Activated CD4-positive, alpha-beta T cell treated with anti-CD3 and anti-CD28 coated beads, Interleukin-2, Interleukin-4, amounts not matched to agents 100 ng/mL and 50 ng/mL, durations not matched to agents 16 hours and 8 hours (primary cell): ENCODE measurements at regions not wholly inside any gene's neighbourhood (a gene's known extent, or its start where the extent isn't known, plus 50 kb on each side); places are given as distances from the start of the nearest gene placed in this dataset.
"Not testable (repeated sequence)": the region's sequence is repeated elsewhere in the genome, so short reads cannot be mapped to it uniquely, and the experiment has no call there.

Experiments
- DNase-seq: peaks from one replicate; pipeline ENCODE4 v3.0.0-alpha.2; 2020; ENCODE audit warnings: low spot score

GRCh38 chr19:28631961-28632360 is 581.0 kb downstream of the UQCRFS1 start:
- DNase-seq, result no peak

DNA sequence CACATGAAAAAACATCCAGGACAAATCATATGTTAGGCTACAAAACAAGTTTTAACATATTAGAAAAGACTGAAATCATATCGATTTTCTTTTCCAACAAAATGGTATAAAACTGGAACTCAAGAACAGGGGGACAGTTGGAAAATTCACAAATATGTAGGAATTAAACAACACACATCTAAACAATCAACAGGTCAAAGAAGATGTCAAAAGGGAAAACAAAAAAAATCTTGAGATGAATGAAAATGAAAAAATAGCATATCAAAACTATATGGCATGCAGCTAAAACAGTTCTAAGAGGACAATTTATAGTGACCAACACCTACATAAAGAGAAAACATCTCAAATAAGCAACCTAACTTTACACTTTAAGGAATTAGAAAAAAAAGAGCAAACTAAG is 585.3 kb downstream of the UQCRFS1 start:
- DNase-seq, result no peak

- not testable (repeated sequence) for DNase-seq
Observed at GRCh38 chr19:28626407-28626806, 586.5 kb downstream of the UQCRFS1 start.

GRCh38 chr19:28619816-28620429 is 593.0 kb downstream of the UQCRFS1 start:
- DNase-seq, result no peak

- DNase-seq, result no peak
Observed at GRCh38 chr19:28618504-28618903, 594.4 kb downstream of the UQCRFS1 start.

DNA sequence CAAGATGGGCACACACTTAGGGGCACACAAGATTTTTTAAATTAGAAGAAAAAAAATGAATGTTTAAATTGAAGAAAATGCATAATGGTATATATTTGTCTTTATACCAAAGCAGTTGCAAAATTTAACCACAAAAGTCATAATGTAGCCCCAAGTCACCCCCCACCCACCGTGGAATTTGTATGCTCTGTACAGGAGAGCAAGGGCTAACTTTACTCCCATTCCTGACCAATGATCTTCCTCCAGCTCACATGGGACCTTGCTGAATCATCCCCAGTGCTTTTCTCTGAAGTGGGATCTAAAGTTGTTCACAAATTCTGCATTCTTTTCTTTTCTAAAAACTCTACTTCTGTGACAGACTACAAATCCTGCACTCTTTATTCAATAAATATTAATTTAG is 597.0 kb downstream of the UQCRFS1 start:
- DNase-seq, result no peak

DNA sequence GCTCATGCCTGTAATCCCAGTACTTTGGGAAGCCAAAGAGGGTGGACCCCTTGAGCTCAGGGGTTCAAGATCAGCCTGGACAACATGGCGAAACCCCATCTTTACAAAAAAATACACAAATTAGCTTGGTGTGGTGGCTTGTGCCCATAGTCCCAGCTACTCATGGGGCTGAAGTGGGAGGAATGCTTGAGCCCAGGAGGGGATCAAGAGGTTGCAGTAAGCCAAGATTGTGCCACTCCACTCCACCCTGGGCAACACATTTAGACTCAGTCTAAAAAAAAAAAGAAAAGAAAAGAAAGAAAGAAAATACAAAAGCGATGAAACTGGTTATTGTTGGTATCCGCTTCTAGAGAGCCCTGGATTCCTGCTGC is 597.4 kb downstream of the UQCRFS1 start:
- DNase-seq, result no peak

- DNase-seq, result no peak
Observed at GRCh38 chr19:28614634-28615545, 598.1 kb downstream of the UQCRFS1 start.

DNA sequence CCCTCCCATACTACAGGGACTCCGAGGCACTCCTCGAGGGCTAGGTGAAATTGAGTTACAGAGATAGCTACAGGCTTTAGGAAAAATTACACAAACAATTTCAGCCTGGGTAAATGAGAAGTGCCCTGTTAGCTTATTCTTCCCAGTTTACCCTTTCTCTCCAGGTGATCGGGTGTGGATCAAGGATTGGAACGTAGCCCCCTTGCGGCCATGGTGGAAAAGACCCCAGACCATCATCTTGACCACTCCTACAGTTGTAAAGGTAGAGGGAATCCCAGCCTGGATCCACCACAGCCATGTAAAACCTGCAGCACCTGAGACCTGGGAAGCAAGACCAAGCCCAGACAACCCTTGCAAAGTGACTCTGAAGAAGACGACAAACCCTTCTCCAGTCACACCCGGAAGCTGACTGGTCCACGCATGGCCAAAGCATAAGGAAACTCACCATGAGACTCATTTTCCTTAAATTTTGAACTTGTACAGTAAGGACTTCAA is 600.6 kb downstream of the UQCRFS1 start:
- no peak for DNase-seq

DNA sequence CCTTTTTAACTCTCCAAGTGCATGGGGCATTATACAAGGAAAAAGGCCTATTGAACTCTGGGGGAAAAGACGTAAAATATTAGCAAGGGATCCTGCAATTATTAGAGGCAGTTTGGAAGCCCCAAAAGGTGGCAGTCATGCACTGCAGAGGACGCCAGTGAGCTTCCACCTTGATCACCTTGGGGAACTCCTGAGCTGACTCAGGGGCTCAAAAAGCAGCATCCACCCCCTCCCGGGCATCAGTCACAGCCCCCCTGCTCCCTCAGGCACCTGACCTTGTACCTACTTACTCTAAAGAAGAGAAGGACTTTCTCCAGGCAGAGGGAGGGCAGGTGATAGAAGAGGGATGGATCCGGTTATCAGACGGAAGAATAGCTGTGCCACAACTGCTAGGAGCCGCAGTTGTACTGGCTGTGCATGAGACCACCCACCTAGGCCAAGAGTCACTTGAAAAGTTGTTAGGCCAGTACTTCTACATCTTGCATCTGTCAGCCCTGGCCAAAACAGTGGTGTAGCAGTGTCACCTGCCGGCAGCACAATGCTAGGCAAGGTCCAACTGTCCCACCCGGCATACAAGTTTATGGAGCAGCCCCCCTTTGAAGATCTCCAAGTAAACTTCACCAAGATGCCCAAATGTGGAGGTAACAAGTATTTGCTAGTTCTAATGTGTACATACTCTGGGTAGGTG is 601.6 kb downstream of the UQCRFS1 start:
- not testable (repeated sequence) for DNase-seq

DNA sequence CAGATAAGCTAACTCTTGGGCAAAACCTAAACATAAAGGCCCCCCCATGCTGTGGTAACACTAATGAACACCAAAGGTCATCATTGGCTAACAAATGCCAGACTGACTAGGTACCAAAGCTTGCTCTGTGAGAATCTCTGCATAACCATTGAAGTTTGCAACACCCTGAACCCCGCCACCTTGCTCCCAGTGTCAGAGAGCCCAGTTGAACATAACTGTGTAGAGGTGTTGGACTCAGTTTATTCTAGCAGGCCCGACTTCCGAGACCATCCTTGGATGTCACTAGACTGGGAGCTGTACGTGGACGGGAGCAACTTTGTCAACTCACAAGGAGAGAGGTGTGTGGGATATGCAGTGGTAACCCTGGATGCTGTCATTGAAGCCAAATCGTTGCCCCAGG is 602.2 kb downstream of the UQCRFS1 start:
- DNase-seq, result no peak

- no peak for DNase-seq
Observed at GRCh38 chr19:28609944-28610343, 603.0 kb downstream of the UQCRFS1 start.

DNA sequence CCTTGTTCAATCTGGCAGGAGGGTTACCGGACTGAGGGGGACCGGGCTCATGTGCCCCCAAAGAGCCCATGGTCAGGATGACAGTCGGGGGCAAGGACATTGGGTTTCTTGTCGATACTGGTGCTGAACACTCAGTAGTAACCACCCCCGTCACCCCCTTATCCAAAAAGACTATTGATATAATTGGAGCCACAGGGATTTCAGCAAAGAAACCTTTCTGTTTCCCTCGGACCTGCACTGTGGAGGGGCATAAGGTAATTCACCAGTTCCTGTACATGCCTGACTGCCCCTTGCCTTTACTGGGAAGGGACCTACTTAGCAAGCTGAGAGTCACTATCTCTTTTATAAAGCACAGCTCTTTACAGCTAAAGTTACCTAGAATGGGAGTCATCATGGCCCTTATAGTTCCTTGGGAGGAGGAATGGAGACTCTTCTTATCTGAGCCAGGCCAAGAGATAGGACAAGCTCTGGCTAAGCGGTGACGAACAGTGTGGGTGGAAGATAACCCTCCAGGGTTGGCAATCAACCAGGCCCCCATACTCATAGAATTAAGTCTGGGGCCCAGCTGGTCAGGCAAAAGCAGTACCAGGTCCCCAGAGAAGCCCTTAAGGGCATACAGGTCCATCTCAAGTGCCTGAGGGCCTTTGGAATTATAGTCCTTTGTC is 603.7 kb downstream of the UQCRFS1 start:
- DNase-seq, result no peak

DNA sequence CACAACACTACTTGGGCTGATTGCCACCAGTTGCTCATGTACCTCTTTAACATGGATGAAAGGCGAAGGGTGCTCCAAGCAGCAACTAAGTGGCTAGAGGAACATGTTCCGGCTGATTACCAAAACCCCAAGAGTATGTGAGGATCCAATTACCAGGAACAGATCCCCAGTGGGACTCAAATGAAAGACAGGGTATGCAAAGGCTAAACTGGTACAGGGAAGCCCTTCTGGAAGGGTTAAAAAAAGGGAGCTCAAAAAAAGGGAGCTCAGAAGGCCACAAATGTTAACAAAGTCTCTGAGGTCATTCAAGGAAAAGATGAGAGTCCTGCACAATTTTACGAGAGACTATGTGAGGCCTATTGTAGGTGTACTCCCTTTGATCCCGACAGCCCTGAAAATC is 604.7 kb downstream of the UQCRFS1 start:
- no peak for DNase-seq

DNA sequence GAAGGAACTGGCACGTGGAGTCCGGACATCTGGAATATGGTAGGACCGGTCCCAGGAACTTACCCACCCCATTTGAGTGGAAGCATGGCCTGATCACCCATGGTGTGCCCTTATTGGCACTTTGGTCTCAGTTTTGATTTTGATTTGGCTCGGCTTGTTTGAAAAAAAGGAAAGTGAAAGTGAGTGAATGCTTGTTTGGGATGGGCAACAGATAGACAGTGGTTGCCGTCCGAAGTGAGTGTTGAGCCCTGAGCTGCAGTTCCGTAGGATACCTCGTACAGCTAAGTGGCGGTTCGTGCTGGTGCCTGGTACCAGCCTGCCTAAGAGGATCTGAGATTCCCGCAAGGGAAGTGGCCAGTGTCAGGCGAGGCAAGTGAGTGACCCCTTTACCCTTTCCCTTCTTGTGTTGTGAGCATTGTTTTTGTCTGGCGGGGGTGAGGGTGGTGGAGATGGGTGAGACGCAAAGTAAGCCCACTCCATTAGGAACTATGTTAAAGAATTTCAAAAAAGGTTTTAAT is 605.8 kb downstream of the UQCRFS1 start:
- DNase-seq, result no peak

DNA sequence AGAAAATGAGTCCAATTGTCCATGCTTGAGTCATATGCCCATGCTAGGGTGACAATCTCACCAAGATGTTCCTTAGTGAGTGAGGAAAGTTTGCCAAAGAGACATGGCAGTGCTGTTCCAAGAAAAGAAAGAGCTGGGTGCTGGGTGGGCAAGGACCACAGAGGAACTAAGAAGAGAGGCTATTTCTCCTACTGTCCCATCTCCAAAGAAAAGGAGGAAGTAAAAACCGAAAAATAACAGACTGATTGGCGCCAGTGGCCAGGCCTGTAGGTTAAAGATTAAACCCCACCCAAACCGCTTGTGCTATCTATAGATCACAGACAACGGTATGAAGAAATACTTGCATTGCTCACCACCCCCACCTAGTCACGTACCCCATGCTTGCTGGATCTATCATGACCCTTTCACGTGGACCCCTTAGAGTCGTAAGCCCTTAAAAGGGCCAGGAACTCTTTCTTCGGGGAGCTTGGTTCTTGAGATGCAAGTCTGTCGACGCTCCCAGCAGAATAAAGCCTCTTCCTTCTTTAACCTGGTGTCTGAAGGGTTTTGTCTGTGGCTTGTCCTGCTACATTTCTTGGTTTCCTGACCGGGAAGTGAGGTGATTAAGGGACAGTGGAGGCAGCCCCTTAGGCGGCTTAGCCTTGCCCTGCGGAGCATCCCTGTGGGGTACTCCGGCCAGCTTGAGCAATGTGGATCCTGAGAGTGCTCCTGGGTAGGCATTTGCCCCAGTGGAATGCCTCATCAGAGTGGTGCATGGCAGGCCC is 606.5 kb downstream of the UQCRFS1 start:
- DNase-seq, result no peak

DNA sequence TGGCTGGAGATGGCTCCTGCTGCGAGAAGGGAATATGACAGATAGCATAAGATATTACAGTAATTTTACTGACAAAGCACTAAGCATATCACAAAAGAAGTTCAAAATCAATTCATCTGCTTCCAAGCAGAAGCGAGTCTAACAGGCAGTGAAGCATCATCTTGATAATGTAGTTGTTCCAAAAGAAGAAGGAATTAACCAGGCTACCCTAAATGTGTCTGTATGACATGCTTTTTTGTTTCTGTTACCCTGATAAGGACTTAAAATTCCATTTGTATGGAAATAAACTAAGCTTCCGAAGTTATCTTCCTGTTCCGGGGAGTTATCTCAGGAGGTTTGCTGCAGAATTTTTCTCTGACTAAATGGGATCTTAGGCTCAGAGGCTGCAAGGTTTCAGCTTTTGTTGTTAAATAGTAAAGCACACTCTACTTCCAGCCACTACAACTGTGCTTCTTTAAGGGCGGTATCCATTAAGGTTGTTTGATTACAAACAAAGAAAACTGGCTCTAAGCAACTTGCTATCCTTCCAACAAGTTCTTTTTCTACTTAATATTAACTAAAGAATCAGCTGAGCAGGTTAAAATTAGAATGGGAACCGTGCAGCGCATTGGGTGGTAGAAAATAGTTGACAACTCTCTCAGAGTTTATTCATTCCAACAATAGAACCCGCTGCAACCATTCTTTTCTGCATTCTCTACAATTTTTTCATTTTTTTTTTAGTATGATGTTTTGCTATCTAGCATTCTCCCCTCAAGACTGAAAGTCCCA is 607.3 kb downstream of the UQCRFS1 start:
- DNase-seq, result no peak

DNA sequence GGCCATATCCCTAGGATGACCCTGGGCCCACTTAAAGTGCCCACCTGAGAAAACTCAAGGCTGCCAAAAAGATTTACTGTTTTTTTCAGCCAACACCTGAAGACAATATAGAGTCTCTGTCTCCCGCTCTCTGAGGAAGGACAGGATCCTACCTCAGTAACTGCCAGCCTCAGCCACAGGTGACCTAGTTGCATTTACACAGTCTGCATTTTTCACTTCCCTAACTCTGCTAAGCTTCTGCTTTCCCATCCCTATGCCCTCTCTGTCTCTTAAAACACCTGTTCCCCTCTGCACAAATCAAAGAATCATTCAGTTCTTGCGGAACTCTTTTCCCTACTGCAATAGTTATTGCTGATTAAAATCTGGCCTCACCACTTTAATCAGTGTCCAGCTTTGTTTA is 609.5 kb downstream of the UQCRFS1 start:
- no peak for DNase-seq

DNA sequence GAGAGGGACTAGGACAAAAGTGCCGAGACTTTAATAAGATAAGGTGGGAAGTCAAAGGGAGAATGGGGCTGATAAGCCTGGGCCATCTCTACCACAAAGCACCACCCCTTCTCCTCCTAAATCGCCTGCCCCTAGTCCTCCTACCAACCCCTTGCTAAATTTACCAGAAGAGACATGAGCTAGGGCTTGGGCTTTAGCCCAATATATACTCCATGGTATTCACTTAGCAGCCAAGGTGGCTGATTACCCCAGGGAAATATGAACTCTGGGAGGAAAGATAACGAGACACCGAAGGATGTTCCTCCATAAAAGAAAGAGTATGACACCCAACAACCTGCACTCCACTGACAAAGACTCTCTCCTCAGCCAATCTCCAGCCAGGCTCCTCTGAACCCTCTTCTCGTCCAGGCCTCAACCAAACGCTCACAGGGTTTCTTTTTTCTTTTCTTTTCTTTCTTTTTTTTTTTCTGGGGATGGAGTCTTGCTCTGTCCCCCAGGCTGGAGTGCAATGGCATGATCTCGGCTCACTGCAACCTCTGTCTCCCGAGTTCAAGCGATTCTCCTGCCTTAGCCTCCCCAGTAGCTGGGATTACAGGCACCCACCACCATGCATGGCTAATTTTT is 610.2 kb downstream of the UQCRFS1 start:
- DNase-seq, result no peak
